Umbilical cord (tissue), 1 donor: ENCODE measurements at regions not wholly inside any gene's neighbourhood (a gene's known extent, or its start where the extent isn't known, plus 50 kb on each side); places are given as distances from the start of the nearest gene placed in this dataset.
A peak's percentile ranks its signal among the peaks of the same experiment; 100 is the strongest.

Experiments
- DNase-seq: peaks from one replicate; pipeline ENCODE4 v3.0.0-alpha.2; 2015; ENCODE audit warnings: low spot score

DNA sequence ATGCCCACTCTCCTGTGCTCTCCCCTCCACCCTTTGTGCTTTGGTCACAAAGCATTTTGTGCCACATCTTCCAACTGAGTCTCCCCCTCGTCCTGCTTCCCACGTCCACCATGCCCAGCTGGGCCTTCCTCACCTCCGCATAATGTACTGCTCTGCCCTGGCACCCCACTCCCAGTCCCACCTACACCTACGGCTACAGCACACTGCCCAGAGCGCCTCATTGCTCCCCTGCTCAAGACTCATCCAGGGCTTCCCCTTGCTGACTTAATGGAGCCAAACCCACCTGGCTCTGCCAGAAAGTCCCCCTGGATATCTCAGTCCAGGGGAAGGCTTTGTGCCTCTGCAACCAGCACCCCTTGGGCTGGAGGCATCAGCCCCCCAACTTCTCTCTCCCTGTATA lies 299.2 kb upstream of the ZMIZ1 start:
- DNase-seq, result no peak

GRCh38 chr10:78770167-78771090 lies 298.3 kb upstream of the ZMIZ1 start:
- no peak for DNase-seq

DNA sequence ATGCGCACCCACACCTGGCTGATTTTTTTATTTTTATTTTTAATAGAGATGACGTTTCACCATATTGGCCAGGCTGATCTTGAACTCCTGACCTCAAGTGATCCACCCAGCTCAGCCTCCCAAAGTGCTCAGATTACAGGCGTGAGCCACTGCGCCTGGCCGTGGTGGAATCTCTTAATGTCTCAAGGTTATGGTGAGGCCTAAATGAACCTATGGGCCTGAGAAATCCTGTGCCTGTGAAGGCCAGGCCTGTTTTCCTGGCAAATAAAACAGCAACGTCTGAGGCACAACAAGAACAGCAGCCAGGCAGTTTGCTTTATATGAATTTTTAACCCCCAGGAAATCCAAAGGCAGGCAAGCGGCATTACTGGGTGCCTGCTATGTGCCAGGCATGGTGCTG lies 297.5 kb upstream of the ZMIZ1 start:
- peak; percentile 55 for DNase-seq

DNA sequence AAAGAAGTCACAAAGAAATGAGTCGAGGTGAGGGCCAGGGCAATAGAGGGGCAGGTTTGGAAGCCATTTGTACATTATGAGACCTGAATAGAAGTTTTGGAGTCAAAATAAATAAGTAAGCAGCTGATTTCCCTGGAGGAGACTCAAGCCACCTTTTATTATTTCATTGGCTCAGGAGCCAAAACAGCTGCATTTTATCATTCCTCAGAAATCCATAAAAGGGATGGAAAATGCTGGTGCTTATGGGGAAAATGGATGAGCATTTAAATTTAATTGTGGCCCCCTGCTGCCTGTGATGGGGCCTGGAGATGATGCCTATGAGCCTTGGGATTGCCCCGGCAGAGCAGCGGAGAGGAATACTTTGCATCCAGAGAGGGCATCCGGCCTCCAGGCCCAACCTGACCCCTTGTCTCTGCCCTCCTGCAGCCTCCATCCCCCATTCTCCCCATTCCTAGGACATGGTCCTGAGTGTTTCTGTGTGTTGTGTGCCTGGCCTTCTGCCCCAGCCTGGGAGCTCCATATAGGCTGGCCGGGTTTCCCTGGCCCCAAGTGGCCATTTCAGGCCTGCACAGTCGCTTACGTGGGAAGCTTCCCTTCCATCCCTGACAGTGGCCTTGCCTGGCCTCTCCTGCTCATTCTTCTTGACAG lies 296.8 kb upstream of the ZMIZ1 start:
- peak; percentile 71 for DNase-seq

GRCh38 chr10:78772486-78772885 lies 296.3 kb upstream of the ZMIZ1 start:
- DNase-seq, result no peak

GRCh38 chr10:78772986-78773530 lies 295.7 kb upstream of the ZMIZ1 start:
- no peak for DNase-seq

DNA sequence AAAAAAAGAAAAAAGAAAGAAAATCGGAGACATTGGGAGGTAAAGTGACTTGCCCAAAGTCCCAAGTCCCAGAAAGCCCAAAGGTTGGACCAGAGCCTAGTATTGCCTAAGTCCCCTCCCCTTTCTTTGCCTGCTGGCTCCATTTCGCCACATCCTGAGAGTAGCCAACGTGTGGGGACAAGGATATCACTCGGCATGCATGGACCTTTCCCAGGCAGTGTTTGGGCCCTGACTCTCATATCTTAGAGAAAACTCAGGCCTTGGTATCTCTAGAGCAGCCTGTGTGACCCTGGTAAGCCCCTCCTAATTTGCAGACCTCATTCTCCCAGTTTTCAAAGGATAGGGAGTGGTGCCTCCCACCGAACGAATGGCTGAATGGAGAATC lies 294.2 kb upstream of the ZMIZ1 start:
- no peak for DNase-seq

- peak; percentile 59 for DNase-seq
Observed at GRCh38 chr10:78774999-78775711, 293.6 kb upstream of the ZMIZ1 start.

DNA sequence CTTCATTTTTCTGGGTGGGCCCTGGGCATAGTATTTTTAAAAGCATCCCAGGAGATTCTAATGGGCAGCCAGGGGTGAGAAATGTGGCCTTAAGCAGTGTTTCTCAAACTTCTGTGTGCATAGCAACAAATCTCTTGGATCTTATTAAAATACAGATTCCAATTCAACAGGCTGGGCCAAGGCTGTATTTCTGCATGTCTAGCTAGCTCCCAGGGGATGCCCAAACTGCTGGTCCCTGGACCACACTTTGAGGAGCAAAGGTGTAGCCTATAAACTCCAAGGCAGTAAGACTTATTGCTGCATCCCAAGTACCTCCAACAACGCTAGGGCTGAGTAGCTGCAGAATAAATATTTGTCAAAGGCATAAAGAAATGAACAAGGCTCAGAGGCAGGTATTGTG lies 292.9 kb upstream of the ZMIZ1 start:
- DNase-seq, result no peak

- no peak for DNase-seq
Observed at GRCh38 chr10:78776756-78777155, 292.0 kb upstream of the ZMIZ1 start.

DNA sequence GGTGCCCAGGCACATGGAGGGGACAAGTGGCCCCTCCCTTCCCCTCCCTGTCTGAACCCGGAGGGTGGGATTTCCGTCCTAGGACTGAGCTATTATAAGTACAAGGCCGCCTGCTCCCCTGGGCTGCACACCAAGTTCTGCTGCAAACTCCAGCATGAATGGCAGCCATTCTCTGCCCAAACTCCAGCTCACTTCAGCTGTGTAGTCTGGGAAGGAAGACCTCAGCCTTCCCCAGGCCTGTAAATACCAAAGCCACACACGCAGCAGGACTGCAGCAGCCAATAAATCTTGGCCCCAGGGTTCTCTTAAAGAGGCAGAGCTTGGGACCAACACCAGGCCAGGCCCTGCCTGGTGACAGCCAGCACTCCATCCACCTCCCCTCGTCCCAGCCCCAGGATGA lies 291.3 kb upstream of the ZMIZ1 start:
- peak; percentile 94 for DNase-seq

- DNase-seq, result no peak
Observed at GRCh38 chr10:78777867-78778266, 290.9 kb upstream of the ZMIZ1 start.

GRCh38 chr10:78778444-78779338 lies 290.1 kb upstream of the ZMIZ1 start:
- DNase-seq, result no peak

GRCh38 chr10:78779339-78779955 lies 289.3 kb upstream of the ZMIZ1 start:
- no peak for DNase-seq

DNA sequence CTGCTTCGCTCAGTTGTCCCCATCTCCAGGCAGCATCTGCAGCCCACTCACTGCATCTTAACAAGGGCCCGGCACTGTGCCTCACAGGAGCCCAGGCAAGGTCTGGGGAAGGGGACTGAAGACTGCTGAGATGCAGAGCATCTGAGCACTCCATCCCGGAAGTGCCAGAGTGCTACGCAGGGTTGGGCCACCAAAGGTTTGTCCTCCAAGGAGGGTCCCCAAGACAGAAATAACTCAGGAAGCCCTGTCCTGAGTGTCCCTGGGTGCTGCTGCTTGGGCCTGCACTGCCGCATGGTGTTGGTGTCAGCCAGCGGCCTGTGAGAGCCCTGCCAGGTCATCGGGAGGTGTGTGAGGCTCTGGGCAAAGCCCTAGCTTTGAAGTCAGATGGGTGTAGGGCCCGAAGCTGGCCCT lies 288.2 kb upstream of the ZMIZ1 start:
- DNase-seq, result no peak

- no peak for DNase-seq
Observed at GRCh38 chr10:78781251-78781913, 287.4 kb upstream of the ZMIZ1 start.

DNA sequence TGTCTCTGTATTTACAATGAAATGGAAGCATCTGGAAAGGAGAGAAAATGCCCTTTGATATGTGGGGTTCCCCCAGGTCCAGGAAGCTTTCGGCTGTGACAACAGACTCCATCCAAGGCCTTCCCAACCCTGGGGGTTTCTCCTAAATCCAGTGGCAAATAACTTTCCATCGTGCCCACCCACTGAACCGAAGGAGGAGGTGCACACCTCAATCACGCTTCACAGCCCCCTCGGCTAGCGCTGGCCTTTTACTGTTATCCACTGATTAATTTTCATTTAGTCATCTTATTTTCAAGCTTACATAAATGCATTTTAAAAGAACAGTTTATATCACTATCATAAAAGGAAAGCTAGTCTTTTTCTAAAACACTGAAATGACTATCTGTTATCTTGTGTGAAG lies 286.8 kb upstream of the ZMIZ1 start:
- no peak for DNase-seq

DNA sequence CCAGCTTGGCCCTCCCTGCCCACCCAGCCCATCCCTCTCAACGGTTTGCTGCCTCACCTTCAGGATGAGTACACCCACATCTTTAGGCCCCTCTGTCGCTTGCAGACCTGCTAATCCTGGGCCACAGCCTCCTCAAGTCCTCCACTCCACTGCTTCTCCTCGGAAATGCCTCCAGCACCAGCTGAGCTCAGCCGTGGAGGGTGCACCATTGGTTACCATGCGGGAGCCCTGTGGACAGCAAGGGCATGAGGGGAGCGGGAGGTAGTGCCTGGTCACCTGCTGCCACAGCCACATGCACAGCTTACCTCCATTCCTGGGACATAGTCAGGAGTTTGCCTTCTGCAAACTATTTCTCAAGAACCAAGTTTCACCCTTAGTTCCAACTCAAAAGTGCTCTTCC lies 286.3 kb upstream of the ZMIZ1 start:
- DNase-seq, result no peak

- no peak for DNase-seq
Observed at GRCh38 chr10:78783753-78784152, 285.0 kb upstream of the ZMIZ1 start.

DNA sequence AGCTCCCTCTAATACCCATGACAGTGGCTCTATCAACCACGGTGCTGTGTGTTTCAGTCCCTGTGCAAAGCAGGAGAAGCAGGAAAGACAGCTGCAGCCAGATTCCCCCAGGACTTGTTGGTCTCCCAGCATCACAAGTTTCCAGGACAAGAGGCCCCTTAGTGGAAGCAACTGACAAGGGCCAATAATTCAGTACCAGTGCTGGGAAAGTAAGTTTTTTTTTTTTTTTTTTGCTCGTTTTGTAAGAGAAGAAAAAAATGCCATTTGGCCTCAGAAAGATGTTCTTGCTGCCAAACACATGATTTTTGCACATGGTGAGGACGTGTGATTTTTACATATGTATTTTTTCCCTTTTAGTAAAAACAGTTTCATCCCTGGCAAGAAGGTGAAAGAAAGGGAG lies 284.2 kb upstream of the ZMIZ1 start:
- DNase-seq, result no peak
